T1000 (cell line): ENCODE measurements at regions not wholly inside any gene's neighbourhood (a gene's known extent, or its start where the extent isn't known, plus 50 kb on each side); places are given as distances from the start of the nearest gene placed in this dataset.
"Not testable (repeated sequence)": the region's sequence is repeated elsewhere in the genome, so short reads cannot be mapped to it uniquely, and the experiment has no call there.

Experiments used
- DNase-seq: peaks from one replicate; lab custom pipeline; 2025; ENCODE audit warnings: mixed read lengths; lab: John Stamatoyannopoulos, UW

DNA sequence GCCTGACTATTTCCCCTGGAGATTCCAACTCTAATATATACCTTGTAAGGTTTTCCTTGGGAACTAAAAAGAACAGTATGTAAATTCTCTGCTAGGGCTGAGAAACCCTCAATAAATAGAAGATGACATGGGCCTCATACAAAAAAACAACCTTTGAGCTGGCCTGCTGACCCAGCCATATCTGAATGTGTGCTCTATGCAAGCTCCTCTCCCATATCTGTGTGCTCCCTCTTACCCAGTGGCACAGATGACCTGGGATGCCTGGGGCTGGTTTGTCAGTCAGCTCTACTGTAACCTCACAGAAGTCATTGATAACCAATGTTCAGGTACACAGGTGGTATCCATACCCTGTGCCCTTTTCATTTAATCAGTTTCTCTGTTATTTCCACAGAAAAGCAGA lies 329.2 kb downstream of the SEC16B start:
- no peak for DNase-seq

- not testable (repeated sequence) for DNase-seq
These were observed 335.7 kb downstream of the SEC16B start for GRCh38 chr1:177634151-177634550.

DNA sequence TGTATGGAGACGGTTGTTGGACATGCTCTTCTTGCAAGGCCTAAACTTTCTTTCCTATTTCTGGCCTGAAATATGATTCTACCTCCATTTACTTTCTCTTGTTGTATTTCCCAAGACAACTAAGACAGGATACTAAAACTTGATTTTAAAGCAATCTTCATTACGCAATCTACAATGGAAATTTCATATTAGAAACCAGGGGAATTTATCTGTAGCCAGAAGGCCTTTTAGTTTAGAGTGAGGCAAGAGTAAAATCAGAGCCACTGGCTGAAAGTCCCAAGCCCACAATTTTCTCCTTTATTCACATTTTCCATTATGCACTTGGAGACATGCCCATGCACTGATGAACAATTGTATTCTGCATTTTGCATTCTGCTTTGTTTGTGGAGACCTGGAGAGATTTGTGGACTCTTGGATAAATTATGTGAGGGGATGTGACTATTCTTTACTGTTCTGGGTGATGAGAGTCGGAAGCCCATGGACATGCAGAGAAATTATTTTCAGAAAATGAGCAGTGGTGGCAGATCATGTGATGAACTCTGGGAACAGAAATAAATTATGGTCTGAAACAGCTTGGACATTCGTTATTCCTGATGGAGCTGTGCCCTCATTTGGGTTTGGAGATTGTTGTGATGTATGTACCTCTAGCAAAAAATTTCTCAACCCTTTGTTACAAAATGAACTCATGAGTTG lies 336.8 kb downstream of the SEC16B start:
- no peak for DNase-seq

- DNase-seq: no peak
These were observed 338.1 kb downstream of the SEC16B start for GRCh38 chr1:177631770-177632169.

DNA sequence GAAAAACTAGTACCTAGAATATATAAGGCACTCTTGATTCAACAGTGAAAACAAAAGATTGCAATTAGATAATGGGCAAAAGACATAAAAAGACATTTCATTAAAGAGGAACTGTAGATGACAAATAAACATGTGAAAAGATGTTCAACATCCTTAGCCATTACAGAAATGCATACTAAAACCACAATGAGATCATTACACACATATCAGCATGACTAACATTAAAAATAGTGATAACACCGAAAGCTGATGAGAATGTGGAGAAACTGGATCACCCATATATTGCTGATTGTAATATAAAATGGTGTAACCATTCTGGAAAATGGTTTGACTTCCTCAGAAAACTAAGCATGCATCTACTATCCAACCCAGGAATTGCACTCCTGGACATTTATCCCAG lies 340.3 kb downstream of the SEC16B start:
- DNase-seq: no peak

DNA sequence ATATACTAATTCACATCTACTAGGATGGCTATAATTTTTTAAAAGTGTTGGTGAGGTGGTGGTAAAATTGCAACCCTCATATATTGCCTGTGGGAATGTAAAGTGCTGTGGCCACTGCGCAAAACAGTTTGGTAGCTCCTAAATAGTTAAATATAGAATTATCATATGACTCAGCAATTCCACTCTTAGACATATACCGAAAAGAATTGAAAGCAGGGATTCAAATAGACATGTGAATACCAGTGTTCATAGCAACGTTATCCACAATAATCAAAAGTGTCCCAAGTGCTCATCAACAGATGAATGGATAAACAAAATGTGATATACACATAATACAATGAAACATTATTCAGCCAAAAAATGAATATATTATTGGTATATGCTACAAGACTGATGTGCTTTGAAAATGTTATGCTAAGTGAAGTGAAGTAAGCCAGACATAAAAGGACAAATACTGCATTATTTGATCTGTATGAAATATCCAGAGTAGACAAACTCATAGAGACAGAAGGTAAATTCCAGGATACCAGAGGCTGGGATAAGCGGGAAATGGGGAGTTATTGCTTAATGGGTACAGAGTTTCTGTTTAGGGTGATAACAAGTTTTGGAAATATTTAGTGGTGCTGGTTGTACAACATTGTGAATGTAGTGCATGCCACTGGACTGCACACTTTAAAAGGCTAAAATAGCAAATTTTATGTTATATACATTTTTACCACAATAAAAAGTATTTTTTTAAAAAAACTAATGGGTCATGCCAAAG lies 342.5 kb downstream of the SEC16B start:
- DNase-seq: no peak

- no peak for DNase-seq
These were observed 349.1 kb downstream of the SEC16B start for GRCh38 chr1:177620636-177621190.

GRCh38 chr1:177615251-177615650 lies 354.6 kb downstream of the SEC16B start:
- DNase-seq: no peak

- DNase-seq: no peak
These were observed 358.5 kb downstream of the SEC16B start for GRCh38 chr1:177611402-177611801.

GRCh38 chr1:177609953-177610352 lies 359.9 kb downstream of the SEC16B start:
- no peak for DNase-seq

- DNase-seq: no peak
These were observed 368.9 kb downstream of the SEC16B start for GRCh38 chr1:177600936-177601335.

- no peak for DNase-seq
These were observed 369.5 kb downstream of the SEC16B start for GRCh38 chr1:177600321-177600720.

DNA sequence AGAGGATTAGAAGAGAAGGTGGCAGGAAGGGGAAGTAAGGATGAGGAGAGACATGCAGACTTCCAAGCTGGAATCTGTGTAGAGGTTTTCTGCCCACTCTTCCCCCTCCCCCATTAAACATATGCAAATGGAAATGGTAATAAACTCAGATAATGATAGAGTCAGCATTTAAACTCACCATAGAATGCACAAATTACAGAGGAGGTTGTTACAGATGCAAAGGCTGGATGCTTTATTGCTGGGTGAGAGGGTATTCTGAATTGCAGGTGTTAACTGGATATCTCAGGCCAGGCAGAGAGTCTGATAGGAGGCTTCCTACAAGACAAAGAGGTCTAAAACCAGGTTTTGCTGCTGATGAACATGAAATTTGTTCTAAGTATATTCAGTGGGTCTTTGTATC lies 372.5 kb downstream of the SEC16B start:
- no peak for DNase-seq

GRCh38 chr1:177596485-177596884 lies 373.4 kb downstream of the SEC16B start:
- no peak for DNase-seq

GRCh38 chr1:177593105-177593504 lies 376.8 kb downstream of the SEC16B start:
- no peak for DNase-seq

DNA sequence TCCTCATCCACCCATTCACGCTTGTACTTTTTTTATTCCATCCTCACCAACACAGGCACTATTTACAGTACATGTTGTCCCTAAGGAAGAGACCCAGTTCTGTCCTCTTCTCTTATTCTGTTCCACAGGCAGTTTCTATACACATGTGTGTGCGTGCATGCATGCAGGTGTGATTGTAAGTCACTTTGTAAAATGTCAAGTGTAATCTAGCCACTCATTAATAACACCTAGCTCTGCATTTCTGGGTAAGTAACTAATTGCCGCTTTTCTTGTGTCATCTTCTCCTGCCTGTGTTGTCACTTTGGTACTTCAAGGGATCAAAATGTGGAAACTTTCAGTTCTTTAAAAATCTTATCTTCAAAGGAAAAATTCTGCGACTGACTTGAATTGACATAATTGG lies 377.2 kb downstream of the SEC16B start:
- no peak for DNase-seq

DNA sequence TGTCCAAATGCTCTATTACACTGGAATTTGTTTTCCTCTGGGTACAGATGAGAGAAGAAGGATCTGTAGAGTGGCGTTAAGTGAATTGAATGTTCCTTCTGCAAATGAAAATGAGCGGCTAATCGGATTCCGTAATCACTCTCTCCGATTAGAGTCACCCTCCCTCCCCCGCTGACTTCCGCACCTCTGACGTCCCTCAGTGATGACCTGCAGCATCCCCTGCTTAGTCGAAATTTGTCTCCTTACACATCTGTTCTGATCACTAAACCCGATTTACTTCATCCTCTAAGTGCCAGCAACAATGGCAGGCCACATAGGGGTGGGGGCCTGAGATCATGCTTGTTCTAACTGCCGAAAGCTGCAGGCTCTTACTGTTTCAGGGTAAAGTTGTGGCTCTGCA lies 378.7 kb downstream of the SEC16B start:
- DNase-seq: no peak

- no peak for DNase-seq
These were observed 380.7 kb downstream of the SEC16B start for GRCh38 chr1:177589166-177589565.

DNA sequence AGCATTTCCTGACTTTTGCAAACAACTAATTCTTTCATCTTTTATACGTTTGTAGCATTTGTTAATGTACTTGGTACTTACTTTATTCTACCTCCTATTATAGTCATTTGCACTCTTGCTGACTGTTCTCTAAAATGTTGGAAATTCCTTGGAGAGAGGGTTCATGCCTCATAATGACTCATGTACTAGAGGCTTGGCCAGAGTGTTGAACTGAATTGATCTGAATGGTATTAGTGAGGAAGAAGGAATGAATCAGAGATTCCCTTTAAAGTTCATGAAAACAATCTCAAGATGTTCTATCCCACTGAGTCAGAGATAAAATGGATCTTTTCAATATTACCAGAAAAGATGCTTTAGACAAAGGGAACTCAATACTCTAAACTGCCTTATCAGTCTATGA lies 383.4 kb downstream of the SEC16B start:
- no peak for DNase-seq

- DNase-seq: no peak
These were observed 384.3 kb downstream of the SEC16B start for GRCh38 chr1:177585302-177586220.

- no peak for DNase-seq
These were observed 396.0 kb downstream of the SEC16B start for GRCh38 chr1:177573901-177574300.

DNA sequence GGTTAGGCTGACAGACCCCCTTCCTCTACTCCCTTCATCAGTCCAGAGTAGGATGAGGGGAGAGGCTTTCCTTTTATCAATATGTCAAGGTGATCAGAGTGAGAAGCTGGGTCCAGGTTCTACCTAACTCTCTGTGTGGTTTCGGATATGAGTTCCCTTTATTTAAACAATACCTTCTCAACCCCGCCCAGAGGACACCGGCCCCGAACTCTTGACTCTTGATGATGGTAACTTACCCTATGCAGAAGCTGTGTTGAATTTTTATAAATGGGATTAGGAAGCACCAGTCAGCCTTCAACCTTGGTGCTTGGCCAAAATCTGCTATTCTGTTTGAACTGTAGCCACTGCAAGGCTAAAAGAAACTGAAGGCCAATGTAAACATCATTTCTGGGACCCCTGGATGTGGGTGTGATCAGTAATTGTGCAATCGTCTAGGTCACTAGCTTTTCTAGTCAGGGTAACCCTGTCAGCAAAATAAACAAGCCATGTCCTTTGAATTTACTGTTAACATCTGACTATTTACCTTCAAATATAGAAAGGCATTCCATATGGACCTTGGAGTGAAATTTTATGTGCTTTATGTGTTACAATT lies 398.3 kb downstream of the SEC16B start:
- no peak for DNase-seq
